ENCODE measurements at regions not wholly inside any gene's neighbourhood (a gene's known extent, or its start where the extent isn't known, plus 50 kb on each side); places are given as distances from the start of the nearest gene placed in this dataset.

DNA sequence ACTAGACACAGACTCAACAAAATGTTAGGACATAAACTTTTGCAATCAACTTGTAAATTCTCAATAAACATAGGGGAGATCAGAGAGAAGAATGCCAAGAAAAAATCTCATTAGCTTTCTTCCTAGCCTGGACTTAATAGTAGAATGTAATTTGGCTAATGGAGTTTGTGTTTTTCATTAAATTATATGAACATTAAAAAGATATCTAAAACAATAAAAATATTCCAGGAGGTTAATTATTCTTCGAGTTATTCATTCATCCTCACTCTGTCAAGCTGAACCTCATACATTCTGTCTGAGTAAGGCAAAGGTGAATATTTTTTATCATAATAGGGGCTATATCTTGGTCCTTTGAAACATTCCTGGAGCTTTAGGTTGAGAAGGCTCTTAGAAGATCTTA, 551.9 kb upstream of the TBX3 start:
- H3K36me3 ChIP-seq: no peaks in the 10 kb centered on the region
- TF ChIP-seq POLR2A (IDR thresholded peaks at IDR 0.05): no peak
- TF ChIP-seq, protein P1, sequence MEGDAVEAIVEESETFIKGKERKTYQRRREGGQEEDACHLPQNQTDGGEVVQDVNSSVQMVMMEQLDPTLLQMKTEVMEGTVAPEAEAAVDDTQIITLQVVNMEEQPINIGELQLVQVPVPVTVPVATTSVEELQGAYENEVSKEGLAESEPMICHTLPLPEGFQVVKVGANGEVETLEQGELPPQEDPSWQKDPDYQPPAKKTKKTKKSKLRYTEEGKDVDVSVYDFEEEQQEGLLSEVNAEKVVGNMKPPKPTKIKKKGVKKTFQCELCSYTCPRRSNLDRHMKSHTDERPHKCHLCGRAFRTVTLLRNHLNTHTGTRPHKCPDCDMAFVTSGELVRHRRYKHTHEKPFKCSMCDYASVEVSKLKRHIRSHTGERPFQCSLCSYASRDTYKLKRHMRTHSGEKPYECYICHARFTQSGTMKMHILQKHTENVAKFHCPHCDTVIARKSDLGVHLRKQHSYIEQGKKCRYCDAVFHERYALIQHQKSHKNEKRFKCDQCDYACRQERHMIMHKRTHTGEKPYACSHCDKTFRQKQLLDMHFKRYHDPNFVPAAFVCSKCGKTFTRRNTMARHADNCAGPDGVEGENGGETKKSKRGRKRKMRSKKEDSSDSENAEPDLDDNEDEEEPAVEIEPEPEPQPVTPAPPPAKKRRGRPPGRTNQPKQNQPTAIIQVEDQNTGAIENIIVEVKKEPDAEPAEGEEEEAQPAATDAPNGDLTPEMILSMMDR (IDR thresholded peaks at IDR 0.05): no peak
- no peak overlapping the region for H3K4me3 ChIP-seq
- H3K4me1 ChIP-seq: peaks cover 0 to 4% (median 0%) of the 10 kb centered on the region in 4 donors
- no peak for DNase-seq
- no peaks in the 10 kb centered on the region for H3K9me3 ChIP-seq
- no peaks in the 10 kb centered on the region for H3K27me3 ChIP-seq
- H3K27ac ChIP-seq: no peak overlapping the region

DNA sequence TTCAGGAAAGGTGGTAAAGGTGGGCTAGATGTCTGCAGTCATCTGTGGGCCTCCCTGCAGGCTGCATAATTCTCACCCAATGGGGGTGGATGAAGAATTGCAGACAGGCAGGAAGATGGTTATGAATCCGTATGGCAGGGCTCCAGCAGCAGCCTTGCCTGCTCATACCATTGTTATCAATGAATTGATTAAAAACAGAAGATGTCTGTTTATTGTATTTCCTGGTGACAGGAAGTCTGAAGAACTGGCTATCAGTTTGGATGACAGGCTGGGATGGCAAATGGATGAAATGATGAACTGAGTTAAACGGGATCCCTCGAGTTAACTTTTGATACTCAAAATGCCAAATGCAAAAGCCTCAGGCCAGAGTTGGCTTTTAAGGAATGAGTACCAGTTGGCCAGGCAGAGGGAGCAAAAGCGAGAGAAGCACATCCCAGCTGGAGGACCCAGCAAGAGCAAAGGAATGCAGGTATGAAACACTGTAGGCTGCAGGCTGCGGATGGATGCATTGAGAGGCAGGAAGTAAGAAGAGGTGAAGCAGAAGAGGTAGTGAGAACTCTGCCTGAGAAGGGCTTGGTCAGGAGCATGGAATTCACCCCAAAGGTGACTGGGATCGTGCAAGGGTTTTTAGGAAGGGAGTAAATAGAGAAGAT, 550.0 kb upstream of the TBX3 start:
- no peak for DNase-seq
- no peaks in the 10 kb centered on the region for H3K36me3 ChIP-seq
- H3K4me3 ChIP-seq: no peak overlapping the region
- H3K4me1 ChIP-seq: peaks cover 0 to 4% (median 0%) of the 10 kb centered on the region in 4 donors
- H3K27ac ChIP-seq: no peak overlapping the region
- no peaks in the 10 kb centered on the region for H3K27me3 ChIP-seq
- H3K9me3 ChIP-seq: no peaks in the 10 kb centered on the region
- TF ChIP-seq, protein P1 (IDR thresholded peaks at IDR 0.05): no peak
- TF ChIP-seq POLR2A (IDR thresholded peaks at IDR 0.05): no peak

DNA sequence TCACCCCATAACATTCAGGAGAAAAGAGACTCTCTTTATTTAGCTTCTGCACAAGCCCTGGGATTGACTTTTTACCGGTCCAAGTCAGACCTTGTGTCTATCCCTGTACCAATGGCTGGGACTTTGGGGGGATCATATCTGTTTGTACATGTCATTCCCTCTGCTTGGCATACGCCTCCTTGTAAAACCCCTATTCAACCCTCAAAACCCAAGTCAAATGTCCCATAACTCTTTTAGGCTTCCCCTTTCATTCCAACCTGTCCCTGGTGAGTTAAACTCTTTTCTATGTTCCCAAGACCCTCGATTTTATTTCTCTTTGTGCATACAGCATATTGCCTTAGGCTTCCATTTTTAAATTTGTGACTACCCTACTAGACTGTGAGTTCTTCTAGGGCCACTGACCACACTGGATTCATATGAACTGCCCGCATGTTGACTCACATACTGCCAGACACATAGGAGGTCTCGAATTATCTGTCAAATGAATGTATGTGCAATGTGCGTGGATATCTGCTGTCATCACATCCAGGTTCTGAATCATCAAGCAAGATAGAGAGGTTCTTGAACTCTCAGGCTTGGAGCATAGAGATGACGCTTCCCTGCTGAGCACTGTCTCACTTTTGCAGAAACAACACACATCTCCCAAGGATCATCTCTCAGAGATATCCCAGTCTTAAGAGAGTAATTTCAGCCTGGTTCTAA, 548.6 kb upstream of the TBX3 start:
- no peaks in the 10 kb centered on the region for H3K27me3 ChIP-seq
- peaks cover 0 to 4% (median 0%) of the 10 kb centered on the region in 4 donors for H3K4me1 ChIP-seq
- H3K9me3 ChIP-seq: no peaks in the 10 kb centered on the region
- DNase-seq: no peak
- TF ChIP-seq, protein P1 (IDR thresholded peaks at IDR 0.05): no peak
- no peak for TF ChIP-seq POLR2A (IDR thresholded peaks at IDR 0.05)
- no peak overlapping the region for H3K4me3 ChIP-seq
- no peaks in the 10 kb centered on the region for H3K36me3 ChIP-seq
- H3K27ac ChIP-seq: no peak overlapping the region

DNA sequence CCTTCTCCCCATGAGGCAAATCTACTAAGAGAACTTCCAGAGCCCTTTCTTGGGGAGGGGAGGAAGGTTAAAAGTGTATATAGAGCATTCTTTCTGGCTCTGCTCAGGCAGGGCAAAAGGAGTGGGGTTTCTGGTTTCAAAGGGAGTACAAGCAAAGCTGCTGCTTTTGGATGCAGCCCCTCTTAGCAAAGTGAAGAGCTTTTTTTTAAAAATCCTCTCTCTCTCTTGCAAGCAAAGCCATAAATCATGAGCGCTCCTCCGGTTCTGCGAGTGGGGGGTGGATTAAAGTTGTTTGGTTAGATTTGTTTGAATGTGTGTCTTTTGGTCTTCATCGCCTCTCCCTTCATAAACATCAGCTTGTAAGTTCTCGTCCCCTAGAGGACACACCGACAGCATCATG, 546.6 kb upstream of the TBX3 start:
- H3K9me3 ChIP-seq: no peaks in the 10 kb centered on the region
- H3K27ac ChIP-seq: no peak overlapping the region
- H3K27me3 ChIP-seq: no peaks in the 10 kb centered on the region
- H3K36me3 ChIP-seq: no peaks in the 10 kb centered on the region
- H3K4me1 ChIP-seq: no peaks in the 10 kb centered on the region
- DNase-seq: no peak
- no peak overlapping the region for H3K4me3 ChIP-seq
- TF ChIP-seq, protein P1 (IDR thresholded peaks at IDR 0.05): no peak
- TF ChIP-seq POLR2A (IDR thresholded peaks at IDR 0.05): no peak

DNA sequence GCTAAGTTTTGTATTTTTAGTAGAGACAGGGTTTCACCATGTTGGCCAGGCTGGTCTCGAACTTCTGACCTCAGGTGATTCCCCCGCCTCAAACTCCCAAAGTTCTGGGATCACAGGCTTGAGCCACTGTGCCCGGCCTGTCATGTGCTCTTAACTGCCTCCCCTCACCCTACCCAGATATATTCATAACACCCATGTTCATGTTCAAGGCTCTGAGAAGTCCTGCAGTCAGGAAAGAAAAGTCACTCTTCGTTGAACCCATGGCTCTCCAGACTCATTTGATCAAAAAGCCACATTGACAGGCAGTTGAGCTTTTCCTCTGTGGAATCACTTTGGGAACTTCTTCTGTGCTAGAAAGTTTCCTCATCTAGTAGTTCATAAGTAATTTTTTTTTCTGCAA, 545.5 kb upstream of the TBX3 start:
- TF ChIP-seq POLR2A (IDR thresholded peaks at IDR 0.05): no peak
- TF ChIP-seq, protein P1 (IDR thresholded peaks at IDR 0.05): no peak
- Histone ChIP-seq H3K4me1 (no peaks in the 10 kb centered on the region), H3K36me3 (no peaks in the 10 kb centered on the region), H3K9me3 (no peaks in the 10 kb centered on the region), H3K27ac (no peak overlapping the region), H3K27me3 (no peaks in the 10 kb centered on the region), H3K4me3 (no peak overlapping the region)
- DNase-seq: no peak

Measured in Peyer's patch (tissue), 4 donors.